ENCODE measurements at regions not wholly inside any gene's neighbourhood (a gene's known extent, or its start where the extent isn't known, plus 50 kb on each side); places are given as distances from the start of the nearest gene placed in this dataset.
"Not testable (repeated sequence)": the region's sequence is repeated elsewhere in the genome, so short reads cannot be mapped to it uniquely, and the experiment has no call there.

DNA sequence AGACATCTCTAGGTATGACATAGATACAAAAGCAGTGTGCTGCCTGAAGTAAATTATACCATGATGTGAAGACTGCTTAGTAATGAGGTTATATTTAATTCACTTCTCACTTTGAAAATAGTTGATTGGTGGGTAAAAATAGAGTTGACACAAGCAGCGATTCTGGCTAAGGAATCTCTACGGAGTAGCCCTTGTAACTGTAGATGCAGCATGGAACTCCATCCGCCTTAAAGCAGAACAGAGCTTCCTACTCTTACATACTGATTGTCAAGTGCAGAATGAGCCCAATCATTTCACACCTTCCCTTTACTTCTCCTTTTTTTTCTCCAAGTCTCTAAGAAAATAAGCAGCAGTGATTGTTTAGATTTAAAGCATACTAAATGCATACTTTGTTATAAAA lies 1594.6 kb upstream of the SLC39A10 start:
- no peak overlapping the region for H3K4me3 ChIP-seq (ENCODE audit: low read depth, low read length)
- H3K27ac ChIP-seq, result no peak overlapping the region
- no peaks in the 10 kb centered on the region for H3K9me3 ChIP-seq (ENCODE audit: severe bottlenecking)
- no peaks in the 10 kb centered on the region for H3K27me3 ChIP-seq (ENCODE audit: insufficient read depth, low read depth, severe bottlenecking)
- TF ChIP-seq, protein P1, sequence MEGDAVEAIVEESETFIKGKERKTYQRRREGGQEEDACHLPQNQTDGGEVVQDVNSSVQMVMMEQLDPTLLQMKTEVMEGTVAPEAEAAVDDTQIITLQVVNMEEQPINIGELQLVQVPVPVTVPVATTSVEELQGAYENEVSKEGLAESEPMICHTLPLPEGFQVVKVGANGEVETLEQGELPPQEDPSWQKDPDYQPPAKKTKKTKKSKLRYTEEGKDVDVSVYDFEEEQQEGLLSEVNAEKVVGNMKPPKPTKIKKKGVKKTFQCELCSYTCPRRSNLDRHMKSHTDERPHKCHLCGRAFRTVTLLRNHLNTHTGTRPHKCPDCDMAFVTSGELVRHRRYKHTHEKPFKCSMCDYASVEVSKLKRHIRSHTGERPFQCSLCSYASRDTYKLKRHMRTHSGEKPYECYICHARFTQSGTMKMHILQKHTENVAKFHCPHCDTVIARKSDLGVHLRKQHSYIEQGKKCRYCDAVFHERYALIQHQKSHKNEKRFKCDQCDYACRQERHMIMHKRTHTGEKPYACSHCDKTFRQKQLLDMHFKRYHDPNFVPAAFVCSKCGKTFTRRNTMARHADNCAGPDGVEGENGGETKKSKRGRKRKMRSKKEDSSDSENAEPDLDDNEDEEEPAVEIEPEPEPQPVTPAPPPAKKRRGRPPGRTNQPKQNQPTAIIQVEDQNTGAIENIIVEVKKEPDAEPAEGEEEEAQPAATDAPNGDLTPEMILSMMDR (IDR thresholded peaks at IDR 0.05; ENCODE audit: low read depth, low read length), result no peak
- no peaks in the 10 kb centered on the region for H3K36me3 ChIP-seq
- DNase-seq, result no peak

DNA sequence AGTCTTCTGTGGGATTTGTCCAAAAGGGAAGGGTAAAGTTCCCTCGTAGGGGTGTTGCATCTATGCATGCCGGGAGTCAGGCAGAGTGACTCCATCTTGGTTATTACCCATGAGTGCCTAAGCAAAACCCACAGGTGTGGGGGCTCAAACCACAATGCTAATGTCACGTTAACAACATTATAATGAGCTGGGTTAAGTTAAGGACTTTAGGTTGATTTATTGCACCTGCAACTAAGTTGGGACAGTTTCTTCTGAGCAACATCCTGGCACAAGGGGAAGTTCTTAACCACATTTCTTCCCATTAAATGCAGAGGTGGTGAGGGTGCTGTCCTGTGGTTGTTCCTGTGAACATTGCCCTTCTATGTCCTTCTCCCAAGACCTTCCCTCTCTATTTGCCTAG lies 1596.8 kb upstream of the SLC39A10 start:
- no peak for DNase-seq

DNA sequence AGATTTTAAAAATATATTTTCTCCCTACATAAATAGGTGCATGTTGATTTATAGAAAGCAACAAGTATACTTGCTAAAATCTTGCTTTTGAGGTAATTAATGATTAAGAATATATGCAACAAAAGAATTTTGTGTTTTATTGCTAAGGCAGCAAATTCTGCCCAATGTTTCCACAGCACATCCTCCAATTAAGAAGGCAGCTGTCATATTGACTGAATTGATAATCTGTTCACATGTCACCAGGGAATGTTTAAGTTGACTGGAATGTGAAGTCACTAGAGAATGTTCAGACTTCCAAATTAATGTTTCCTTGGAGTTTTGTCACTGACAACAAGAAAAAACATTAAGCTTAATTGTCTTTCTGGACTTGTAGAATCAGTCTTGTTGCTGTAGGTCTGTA lies 1602.7 kb upstream of the SLC39A10 start:
- H3K27ac ChIP-seq, result no peak overlapping the region
- H3K4me3 ChIP-seq (ENCODE audit: low read depth, low read length), result no peak overlapping the region
- H3K27me3 ChIP-seq (ENCODE audit: insufficient read depth, low read depth, severe bottlenecking), result no peaks in the 10 kb centered on the region
- H3K36me3 ChIP-seq, result no peaks in the 10 kb centered on the region
- no peak for DNase-seq
- TF ChIP-seq, protein P1 (IDR thresholded peaks at IDR 0.05; ENCODE audit: low read depth, low read length), result no peak
- no peaks in the 10 kb centered on the region for H3K9me3 ChIP-seq (ENCODE audit: severe bottlenecking)

More for the DNA sequence above, 1596.8 kb upstream of the SLC39A10 start:
- TF ChIP-seq, protein P1 (IDR thresholded peaks at IDR 0.05; ENCODE audit: low read depth, low read length), result no peak
- H3K4me3 ChIP-seq (ENCODE audit: low read depth, low read length), result no peak overlapping the region
- H3K9me3 ChIP-seq (ENCODE audit: severe bottlenecking), result no peaks in the 10 kb centered on the region
- no peaks in the 10 kb centered on the region for H3K36me3 ChIP-seq
- no peaks in the 10 kb centered on the region for H3K27me3 ChIP-seq (ENCODE audit: insufficient read depth, low read depth, severe bottlenecking)
- H3K27ac ChIP-seq, result no peak overlapping the region

DNA sequence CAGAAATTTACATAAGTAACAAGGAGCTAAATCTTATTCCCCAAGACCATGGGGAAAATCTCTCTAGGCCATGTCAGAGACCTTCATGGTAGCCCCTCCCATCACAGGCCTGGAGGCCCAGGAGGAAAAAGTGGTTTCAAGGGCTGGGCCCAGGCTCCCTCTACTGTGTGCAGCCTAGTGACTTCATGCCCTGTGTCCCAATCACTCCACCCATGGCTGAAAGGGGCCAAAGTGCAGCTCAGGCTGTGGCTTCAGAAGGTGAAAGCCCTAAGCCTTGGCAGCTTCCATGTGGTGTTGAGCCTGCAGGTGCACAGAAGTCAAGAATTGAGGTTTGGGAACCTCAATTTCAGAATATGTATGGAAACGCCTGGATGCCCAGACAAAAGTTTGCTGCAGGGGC lies 1612.7 kb upstream of the SLC39A10 start:
- Histone ChIP-seq H3K27ac (no peak overlapping the region), H3K4me3 (ENCODE audit: low read depth, low read length) (no peak overlapping the region), H3K27me3 (ENCODE audit: insufficient read depth, low read depth, severe bottlenecking) (no peaks in the 10 kb centered on the region), H3K9me3 (ENCODE audit: severe bottlenecking) (no peaks in the 10 kb centered on the region), H3K36me3 (no peaks in the 10 kb centered on the region)
- TF ChIP-seq, protein P1 (IDR thresholded peaks at IDR 0.05; ENCODE audit: low read depth, low read length), result no peak
- DNase-seq, result no peak

DNA sequence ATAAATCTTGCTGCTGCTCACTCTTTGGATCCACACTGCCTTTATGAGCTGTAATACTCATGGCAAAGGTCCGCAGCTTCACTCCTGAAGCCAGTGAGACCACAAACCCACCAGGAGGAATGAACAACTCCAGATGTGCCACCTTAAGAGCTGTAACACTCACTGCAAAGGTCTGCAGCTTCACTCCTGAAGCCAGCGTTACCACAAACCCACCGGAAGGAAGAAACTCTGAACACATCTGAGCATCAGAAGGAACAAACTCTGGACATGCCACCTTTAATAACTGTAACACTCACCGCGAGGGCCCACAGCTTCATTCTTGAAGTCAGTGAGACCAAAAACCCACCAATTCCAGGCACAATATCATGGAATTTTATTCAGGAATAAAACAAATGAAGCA lies 1635.9 kb upstream of the SLC39A10 start:
- H3K9me3 ChIP-seq (ENCODE audit: severe bottlenecking); H3K27me3 ChIP-seq (ENCODE audit: insufficient read depth, low read depth, severe bottlenecking); DNase-seq; H3K36me3 ChIP-seq; H3K4me3 ChIP-seq (ENCODE audit: low read depth, low read length); H3K27ac ChIP-seq: not testable (repeated sequence)

DNA sequence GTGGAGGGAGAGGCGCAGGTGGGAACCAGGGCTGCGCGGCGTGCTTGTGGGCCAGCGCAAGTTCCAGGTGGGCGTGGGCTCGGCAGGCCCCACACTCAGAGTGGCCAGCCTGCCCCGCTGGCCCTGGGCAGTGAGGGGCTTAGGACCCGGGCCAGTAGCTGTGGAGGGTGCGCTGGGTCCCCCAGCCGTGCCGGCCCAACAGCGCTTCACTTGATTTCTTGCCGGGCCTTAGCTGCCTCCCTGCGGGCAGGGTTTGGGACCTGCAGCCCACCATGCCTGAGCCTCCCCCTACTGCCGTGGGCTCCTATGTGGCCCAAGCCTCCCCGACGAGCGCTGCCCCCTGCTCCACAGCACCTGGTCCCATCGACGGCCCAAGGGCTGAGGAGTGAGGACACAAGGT lies 1636.9 kb upstream of the SLC39A10 start:
- H3K9me3 ChIP-seq (ENCODE audit: severe bottlenecking), result no peaks in the 10 kb centered on the region
- TF ChIP-seq, protein P1 (IDR thresholded peaks at IDR 0.05; ENCODE audit: low read depth, low read length), result no peak
- no peak overlapping the region for H3K27ac ChIP-seq
- no peaks in the 10 kb centered on the region for H3K36me3 ChIP-seq
- no peak for DNase-seq
- no peaks in the 10 kb centered on the region for H3K27me3 ChIP-seq (ENCODE audit: insufficient read depth, low read depth, severe bottlenecking)
- no peak overlapping the region for H3K4me3 ChIP-seq (ENCODE audit: low read depth, low read length)

Measured in WERI-Rb-1 (cell line).